GM19099 (cell line): ENCODE measurements at regions not wholly inside any gene's neighbourhood (a gene's known extent, or its start where the extent isn't known, plus 50 kb on each side); places are given as distances from the start of the nearest gene placed in this dataset.

Source experiments
- POLR2A ChIP-seq: IDR thresholded peaks from 3 replicates; pipeline ENCODE4 v1.6.1; 2011; ENCODE audit warnings: low read depth; ENCODE audit not compliant: insufficient read length; ENCODE audit errors: extremely low read depth

DNA sequence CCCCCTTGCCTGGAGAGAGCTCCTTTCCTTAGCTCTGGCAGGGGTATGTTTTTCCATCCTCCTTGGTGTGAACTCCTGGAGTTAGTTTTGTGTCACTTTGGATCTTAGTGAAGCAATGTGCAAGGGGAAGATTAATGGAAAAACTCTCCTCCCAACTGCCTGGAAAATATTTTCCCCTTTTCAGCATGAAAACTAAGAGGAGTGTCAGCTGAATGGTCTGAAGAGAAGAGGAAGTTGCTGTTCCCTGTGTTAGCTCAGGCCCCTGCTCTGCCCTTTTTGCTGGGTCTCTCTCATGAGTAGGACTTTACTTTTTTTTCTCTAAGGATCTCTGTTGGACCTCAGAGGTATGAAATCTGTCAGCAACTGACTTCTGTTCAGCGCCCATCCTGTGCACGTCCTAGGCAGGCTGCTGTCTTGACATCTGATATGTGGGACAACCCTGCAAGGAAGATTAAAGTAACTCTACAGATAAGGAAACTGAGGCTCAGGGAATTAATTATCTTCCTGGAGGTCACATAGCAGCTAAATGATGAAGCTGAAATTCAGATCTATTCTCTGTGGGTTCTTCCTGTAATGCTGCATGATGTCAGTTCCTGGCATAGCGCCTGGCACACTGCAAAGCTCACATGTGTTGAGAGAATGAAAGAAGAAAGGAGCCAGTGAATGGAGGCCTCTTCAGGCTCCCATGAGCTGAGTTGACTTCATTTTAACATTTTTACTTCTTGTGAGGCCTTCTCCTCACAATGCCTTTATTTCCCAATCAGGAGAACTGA, 109.7 kb upstream of the GALNT15 start:
- TF ChIP-seq POLR2A: no peak

DNA sequence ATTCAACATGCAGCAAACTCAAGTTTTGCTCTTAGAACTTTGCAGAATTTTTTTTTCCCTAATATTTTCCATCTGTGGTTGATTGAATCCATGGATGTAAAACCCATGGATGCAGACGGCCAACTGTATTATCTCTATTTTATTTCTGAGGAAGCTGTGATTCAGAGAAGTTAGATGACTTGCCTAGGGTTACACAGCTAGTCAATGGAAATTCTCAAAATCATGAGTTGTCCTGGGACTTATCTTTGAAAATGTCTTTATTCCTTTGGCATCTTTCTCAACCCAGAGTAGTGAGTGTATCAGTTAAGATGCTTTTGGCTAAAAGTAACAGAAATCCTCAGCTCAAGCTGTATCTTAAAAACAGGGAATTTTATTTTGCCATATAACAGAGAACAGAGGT, 107.9 kb upstream of the GALNT15 start:
- TF ChIP-seq POLR2A: no peak

DNA sequence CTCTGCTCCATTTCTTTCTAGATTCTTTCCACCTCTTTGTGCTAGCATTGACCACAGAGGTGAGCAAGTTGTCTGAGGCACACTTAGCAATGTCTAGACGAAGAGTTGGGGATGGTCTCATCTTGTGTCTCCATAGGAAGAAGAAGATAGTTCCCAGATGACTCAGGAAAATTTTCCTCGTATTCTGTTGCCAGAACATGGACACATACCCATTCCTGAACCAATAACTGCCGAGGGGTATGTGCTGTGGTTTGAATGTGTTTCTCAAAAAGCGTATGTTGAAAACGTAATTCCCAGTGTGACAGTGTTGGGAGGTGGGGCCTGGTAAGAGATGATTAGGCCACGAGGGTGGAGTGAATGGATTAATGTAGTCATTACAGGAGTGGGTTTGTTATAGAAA, 107.5 kb upstream of the GALNT15 start:
- TF ChIP-seq POLR2A: no peak

DNA sequence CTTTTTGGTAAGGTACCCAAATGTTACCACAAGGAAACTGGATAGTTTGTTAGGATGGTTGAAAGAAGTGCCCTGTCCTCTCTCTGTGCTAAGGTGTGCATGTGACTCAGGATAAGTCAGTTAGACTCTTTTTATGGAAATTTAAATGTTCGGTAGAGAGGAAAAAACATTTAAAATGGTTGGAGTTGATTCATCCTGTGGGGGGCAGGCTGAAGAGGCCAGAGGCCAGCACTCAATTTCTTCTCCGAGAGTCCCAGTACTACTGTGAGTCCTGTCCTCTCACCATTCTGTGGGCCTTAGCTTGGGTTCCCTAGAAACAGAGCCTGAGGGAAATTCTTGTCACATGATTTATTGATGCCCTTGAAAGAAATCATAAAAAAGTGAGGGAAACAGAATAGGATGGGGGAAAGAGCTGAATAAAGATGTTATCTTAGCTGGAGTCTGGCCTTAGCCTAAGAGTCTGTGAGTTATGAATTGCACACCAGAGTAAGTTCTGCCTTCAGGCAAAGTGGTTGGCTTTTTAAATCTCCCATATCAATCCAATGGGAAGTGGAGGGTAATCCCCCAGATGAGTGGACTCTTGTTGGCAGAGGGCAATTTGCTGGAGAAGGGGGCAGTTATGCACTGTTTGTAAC, 106.5 kb upstream of the GALNT15 start:
- no peak for TF ChIP-seq POLR2A

DNA sequence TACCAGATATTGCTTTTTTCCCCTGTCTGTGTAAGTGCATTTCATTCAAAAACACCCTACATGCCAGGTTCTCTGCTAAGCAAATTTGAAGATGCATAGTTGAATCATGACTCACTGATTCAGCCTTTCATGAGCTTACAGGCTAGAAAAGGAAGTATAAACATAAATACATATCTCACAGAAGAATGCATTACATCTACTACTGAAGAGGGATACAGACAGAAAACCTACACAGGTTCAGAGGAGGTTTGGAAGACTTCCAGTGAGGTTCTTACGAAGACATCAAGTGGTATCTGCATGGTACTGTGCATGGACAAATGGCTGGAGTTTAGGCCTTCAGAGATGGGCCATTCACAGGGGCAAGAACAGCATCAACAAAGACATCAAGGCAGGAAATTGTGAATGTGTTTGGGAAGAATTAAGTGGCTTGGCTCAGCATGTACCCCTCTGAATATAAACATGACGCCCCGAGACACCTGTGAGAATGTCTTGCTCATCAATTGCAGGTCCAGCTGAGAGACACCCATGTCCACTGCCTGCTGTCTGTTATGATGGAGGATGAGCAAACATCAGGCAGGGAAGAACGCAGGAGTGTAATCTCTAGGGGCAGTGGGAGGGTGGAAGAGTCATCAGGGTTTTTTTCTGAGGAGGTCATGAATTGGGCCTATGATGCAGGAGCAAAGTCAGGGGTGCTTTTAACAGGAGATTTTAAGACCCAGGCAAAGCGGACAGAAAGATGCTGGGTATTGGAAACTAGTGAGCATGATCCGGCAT, 105.1 kb upstream of the GALNT15 start:
- TF ChIP-seq POLR2A: no peak

DNA sequence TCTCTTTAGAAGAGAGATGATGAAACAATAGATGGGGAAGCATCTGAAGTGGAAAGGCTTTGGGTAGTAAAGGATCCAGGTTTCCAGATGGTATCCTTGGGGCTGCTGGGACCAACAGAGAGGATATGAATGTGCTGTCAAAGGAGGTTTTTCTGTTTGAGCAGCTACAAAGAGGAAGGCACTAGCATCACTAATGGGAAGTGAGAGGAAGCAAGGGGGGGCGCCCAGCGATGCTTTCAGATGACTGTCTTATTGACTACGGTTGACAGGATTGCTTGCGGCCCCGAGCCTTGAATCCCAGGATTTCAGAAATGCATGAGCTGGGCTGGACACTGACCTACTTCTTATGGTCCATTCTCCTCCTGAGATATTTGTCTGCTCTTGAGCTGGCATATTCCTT, 103.8 kb upstream of the GALNT15 start:
- no peak for TF ChIP-seq POLR2A

DNA sequence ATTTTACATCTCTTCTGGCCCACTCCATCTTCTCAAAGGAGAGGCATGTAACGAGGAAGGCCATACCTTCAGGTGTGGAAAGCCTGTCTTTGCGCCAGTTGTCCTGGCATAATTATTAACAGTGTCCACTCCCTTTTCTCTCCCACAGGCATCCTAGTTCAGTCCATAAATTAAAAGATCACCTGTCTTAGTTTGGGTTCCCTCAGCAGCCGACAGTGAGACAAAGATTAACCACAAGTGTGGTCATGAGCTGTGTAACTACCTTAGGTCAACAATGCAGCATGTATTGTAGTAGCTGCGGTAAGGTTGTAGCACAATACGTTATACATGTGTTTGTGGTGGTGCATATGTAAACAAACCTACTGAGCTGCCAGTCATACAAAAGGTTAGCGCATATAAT, 103.3 kb upstream of the GALNT15 start:
- no peak for TF ChIP-seq POLR2A

DNA sequence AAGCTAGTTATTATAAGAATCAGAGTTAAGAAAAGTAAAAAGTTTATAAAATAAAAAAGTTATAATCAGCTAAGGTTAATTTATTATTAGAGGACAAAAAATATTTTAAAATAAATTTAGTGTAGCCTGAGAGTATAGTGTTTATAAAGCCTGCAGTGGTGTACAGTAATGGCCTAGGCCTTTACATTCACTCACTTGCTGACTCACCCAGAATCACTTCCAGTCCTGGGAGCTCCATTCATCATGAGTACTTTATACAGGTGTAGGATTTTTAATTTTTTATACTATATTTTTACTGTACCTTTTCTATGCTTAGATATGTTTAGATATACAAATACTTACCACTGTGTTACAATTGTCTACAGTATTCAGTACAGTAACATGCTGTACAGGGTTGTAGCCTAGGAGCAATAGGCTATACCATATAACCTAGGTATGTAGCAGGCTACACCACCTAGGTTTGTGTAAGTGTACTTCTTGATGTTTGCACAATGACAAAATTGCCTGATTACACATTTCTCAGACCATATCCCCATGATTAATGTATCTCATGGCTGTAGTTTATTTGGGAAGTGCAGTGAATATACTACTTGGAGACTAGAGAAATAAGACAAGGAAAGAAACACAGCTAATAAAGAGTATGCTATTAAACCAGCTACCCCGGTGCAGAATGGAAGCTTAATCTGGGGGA, 101.9 kb upstream of the GALNT15 start:
- TF ChIP-seq POLR2A: no peak

DNA sequence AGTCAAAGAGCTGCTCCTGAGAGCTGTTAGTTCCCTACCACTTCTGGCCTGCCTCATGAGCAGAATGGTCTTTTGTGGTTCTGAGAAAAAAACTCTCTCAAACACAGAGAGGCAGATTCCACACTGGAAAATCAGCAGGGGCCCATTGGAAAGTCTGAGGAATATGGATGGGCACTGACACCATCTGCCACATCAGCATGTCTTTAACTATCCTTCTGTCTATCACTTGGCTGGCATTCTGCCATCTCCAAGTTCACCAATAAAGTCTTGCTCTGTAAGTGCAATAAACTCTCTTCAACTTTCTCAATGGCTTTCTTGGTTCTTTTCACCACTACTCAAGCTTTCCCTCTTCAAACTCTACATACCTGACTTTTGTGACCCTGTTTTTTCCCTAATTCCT, 101.3 kb upstream of the GALNT15 start:
- TF ChIP-seq POLR2A: no peak

DNA sequence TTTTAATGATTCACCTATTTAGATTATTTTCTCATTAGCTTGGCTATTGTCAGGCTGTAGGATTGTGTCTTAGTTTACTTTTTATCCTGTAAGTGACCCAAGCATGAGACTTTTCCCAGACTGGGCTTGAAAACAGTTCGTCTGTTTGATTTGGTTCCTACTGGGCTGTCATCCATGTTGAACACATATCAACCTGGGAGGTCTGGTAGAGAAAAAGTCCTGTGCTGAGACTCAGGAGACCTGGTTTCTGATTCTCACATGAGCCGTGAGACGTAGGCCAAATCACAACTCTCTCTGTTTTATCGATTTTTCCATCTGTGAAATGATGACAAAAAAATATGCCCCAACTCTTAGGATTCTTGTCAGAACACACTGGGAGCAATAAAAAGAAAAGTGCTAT, 98.8 kb upstream of the GALNT15 start:
- TF ChIP-seq POLR2A: no peak

DNA sequence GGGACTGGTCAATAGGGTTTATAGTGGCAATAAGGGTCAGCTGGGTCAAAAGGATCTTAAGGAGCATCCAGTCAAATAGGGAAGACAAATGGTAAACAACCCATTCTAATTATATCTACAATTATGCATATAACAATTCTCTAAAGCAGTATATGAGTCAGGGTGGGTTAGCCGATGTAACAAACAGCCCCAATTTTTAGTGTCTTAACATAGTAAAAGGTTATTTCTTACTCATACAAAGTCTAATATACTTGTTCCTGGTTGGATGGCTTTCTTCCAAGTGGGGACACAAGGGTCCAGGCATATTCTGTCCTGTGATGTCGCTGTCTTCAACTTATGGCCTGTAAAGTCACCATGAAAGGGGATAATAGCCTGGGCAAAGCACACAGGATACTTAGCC, 97.9 kb upstream of the GALNT15 start:
- TF ChIP-seq POLR2A: no peak

DNA sequence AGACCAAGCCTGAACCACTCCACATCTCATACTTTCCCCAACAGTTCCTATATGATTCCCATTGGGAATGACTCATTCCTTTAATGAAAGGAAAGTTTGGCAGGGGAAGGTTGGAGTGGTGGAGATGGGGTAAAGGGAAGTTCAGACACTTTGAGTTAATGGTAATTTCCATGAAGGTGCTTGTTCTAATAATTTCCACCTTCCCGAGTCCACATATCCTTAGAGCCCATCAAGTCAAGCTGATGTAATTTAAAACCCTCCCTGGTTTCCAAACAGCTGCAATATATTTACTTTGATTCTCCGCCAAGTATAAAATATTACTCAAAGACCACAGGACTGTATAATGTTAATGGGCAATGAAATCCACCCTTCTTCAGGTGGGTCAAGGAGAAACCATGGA, 95.0 kb upstream of the GALNT15 start:
- no peak for TF ChIP-seq POLR2A

DNA sequence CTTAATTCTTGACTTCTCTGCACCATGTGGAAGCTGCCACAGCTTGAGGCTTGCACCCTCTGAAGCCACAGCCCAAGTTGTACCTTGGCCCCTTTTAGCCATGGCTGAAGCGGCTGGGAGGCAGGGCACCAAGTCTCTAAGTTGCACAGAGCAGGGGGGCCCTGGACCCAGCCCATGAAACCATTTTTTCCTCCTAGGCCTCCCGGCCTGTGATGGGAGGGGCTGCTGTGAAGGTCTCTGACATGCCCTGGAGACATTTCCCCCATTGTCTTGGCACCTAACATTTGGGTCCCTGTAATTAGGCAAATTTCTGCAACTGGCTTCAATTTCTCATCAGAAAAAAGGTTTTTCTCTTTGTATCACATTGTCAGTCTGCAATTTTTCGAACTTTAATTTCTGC, 92.8 kb upstream of the GALNT15 start:
- TF ChIP-seq POLR2A: no peak

DNA sequence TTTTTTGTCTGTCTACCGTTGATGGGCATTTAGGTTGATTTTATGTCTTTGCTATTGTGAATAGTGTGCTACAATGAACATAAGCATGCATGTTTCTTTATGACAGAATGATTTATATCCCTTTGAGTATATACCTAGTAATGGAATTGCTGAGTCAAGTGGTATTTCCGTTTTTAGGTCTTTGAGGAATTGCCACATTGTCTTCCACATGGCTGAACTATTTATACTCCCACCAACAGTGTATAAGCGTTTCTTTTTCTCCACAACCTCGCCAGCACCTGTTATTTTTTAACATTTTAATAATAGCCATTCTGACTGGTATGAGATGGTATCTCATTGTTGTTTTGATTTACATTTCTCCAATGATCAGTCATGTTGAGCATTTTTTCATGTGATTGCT, 89.6 kb upstream of the GALNT15 start:
- TF ChIP-seq POLR2A: no peak

DNA sequence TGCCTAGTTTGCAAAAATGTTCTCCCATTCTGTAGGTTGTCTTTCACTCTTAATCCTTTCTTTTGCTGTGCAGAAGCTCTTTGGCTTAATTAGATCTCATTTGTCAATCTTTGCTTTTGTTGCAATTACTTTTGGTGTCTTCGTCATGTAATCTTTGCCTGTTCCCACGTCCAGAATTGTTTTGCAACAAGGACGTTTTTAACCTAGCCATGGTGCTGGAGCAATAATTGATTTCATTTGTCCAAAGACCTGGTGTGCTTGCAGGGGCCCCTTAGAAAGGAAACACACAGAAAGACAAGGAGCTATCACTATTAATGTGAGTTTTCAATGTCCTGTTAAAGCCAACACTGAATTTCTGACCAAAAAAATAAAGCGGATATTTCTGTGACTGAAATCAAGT, 89.1 kb upstream of the GALNT15 start:
- no peak for TF ChIP-seq POLR2A
